H4 (cell line): ENCODE measurements at regions not wholly inside any gene's neighbourhood (a gene's known extent, or its start where the extent isn't known, plus 50 kb on each side); places are given as distances from the start of the nearest gene placed in this dataset.
"Not testable (repeated sequence)": the region's sequence is repeated elsewhere in the genome, so short reads cannot be mapped to it uniquely, and the experiment has no call there.

Experiments
- DNase-seq: peaks from one replicate; pipeline ENCODE4 v3.0.0-alpha.2; 2015; ENCODE audit warnings: low spot score

GRCh38 chrX:122184791-122185190, 999.3 kb upstream of the GRIA3 start:
- no peak for DNase-seq

DNA sequence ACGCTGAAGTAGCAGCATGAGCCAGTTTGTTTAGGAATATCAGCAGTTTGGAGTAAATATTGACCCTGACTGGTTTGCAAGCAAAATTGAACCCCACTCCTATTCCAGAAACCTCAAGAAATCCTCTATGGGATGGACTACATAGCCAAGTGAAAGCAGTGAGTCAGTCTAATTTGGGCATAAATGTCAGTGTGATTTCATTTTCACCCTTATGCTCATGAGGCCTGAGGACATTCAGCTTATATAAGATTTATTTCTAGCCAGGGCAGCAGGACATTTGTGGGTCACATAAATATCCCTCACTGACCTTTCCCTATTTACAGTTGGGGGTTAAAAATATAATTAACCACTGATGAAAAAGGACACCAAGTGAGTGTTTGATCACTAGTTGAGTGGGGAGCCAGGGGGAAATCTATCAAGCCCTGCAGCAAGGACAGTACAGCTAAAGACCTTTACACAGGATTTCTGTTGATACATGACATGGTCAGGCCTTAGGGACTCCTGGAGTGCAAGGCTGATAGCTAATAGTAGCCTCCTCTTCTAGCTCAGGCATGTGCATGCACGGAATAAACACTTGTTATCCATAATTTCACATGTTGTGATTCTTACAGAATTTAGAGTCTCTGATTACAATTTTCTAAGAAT, 996.9 kb upstream of the GRIA3 start:
- no peak for DNase-seq

- DNase-seq, result no peak
Observed at GRCh38 chrX:122188751-122189150, 995.3 kb upstream of the GRIA3 start.

DNA sequence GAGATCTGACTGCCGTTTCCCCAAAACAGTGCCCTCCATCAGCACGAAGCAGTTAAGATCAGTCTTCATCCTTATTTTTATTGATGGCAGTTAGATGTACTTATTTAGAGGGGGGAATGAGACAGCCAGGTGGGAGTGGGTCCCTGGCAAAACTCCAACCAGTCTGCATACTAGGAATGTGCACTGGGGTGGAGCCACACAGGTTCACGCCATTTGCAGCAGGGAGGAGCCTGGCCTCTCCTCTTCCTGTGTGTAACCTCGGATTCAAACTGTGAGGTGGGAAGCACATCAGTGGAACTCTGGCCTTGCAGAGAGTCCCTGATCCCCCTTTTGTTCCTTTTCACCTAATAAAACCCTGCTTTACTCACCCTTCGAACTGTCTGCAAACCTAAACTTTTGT, 987.7 kb upstream of the GRIA3 start:
- DNase-seq, result no peak

DNA sequence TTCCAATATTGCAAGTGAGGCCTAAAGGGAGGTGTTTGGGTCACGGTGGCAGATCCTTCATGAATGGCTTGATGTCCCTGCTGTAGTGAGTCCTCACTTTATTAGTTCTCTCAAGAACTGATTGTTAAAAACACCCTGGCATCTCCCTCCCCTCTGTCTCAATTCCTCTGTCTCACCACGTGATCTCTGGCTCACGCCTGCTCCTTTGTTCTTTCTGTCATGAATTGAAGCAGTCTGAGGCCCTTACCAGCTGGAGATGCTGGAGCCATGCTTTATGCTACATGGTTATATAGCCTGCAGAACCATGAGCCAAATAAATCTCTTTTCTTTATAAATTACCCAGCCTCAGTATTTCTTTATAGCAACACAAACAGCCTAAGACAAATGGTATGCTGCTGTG, 980.7 kb upstream of the GRIA3 start:
- DNase-seq, result no peak

GRCh38 chrX:122218666-122219065, 965.4 kb upstream of the GRIA3 start:
- no peak for DNase-seq

DNA sequence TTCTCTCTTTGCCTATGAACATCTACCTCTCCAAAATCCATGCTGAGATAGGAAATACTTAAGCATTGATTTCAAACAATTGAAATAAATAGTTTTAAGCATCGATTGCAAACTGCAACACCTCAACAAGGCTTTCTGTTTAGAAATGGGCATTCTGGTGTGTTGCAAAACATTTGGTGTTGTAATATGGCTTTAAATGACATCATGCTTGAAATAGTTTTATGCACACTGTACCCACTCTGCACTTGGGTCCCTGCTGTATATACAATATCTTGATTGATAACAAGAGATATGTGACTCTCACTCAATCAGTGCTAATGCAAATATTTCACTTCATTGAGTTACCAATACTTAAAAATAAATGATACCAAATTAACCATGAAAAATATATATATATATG, 964.9 kb upstream of the GRIA3 start:
- no peak for DNase-seq

- no peak for DNase-seq
Observed at GRCh38 chrX:122219735-122220134, 964.3 kb upstream of the GRIA3 start.

GRCh38 chrX:122220644-122221373, 963.3 kb upstream of the GRIA3 start:
- no peak for DNase-seq

DNA sequence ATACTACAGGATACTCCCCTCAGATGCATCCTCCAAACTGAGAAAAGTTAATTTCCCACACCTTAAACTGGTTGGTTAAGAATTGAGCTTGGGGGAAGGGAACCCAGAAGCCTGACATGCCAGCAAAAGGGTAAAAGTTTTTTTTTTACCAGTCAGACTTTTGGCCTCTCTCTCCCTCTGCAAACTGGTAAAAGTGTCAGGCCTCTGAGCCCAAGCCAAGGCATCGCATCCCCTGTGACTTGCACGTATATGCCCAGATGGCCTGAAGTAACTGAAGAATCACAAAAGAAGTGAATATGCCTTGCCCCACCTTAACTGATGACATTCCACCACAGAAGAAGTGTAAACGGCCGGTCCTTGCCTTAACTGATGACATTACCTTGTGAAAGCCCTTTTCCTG, 962.3 kb upstream of the GRIA3 start:
- DNase-seq, result not testable (repeated sequence)

DNA sequence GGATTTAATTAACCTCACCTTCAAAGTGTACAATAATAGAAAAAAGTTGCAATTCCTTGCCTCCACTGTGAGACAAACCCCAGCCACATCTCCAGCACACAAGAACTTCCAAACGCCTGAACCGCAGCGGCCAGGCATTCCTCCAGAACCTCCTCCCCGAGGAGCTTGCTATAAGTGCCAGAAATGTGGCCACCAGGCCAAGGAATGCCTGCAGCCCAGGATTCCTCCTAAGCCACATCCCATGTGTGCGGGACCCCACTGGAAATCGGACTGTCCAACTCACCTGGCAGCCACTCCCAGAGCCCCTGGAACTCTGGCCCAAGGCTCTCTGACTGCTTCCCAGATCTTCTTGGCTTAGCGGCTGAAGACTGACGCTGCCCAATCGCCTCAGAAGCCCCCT, 959.9 kb upstream of the GRIA3 start:
- DNase-seq, result not testable (repeated sequence)

DNA sequence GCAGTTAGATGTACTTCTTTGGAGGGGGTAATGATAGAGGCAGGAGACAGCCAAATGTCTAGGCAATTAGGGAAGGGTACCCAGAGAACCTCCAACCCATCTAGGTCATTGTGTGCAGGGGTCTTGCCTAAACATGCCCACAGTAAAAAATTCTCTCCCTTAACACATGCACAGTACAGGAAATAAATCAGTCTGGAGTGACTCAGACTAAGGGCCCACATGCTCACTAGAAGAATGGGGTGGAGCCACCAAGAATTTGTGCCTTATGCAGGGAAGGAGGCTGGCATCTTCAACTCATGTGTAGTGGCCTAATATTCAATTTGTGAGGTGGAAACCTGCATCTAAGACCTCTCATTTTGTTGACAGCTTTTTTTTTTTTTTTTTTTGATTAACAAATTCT, 945.3 kb upstream of the GRIA3 start:
- DNase-seq, result peak; percentile 3

- no peak for DNase-seq
Observed at GRCh38 chrX:122241959-122242358, 942.1 kb upstream of the GRIA3 start.

GRCh38 chrX:122244080-122244479, 940.0 kb upstream of the GRIA3 start:
- DNase-seq, result no peak

DNA sequence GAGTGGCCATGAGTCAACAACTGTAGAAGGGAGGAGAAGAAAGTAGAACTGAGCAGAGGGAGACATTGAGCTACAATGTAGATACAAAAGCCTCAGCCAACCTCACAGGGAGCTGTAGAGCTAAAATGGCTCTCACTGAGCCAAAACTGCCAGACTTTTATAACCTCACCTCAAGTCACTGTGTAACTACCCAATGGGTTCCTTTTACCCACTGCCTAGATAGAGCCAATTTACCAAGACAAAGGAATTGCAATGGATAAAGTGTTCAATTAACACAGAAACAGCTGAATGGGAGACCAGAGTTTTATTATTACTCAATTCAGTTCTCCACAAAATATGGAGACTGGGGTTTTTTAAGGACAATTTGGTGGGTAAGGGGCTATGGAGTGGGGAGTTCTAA, 938.9 kb upstream of the GRIA3 start:
- no peak for DNase-seq

DNA sequence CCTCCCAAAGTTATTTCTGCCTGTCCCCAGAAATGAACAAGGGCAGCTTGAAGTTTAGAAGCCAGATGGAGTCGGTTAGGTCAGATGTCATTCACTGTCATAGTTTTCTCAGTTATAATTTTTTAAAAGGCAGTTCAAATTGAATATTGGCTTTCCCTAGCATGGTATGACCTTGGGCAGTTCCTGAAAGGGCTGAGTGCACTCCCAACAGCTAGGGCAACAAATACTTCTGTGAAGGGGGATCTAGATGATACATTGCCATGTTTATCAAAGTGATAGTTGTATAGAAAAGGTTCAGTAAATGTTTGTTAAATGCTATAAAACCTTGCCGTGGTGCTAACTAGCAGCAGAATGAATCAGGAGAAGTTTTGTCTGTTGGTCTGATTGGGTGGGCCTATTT, 938.1 kb upstream of the GRIA3 start:
- no peak for DNase-seq

GRCh38 chrX:122246937-122247336, 937.1 kb upstream of the GRIA3 start:
- DNase-seq, result no peak

DNA sequence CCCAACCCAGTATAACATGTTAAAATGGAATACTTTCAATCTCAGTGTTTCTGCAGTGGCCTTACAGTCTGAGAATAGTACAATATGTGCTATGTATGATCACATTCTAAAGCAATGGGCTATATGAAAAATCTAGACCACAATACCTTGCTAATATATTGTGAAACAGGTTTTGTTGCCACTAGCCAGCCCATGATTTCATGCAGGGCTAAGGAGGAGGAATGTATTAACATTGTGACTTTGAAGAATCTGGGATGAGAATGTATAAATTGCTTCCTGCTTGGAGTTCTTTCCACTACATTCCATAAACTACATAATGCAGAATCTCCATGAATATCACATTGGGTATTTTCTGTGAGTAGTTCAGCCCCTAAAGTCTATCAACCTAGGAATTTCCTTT, 935.4 kb upstream of the GRIA3 start:
- no peak for DNase-seq

GRCh38 chrX:122252454-122252853, 931.6 kb upstream of the GRIA3 start:
- DNase-seq, result no peak

GRCh38 chrX:122268353-122268752, 915.7 kb upstream of the GRIA3 start:
- DNase-seq, result no peak

DNA sequence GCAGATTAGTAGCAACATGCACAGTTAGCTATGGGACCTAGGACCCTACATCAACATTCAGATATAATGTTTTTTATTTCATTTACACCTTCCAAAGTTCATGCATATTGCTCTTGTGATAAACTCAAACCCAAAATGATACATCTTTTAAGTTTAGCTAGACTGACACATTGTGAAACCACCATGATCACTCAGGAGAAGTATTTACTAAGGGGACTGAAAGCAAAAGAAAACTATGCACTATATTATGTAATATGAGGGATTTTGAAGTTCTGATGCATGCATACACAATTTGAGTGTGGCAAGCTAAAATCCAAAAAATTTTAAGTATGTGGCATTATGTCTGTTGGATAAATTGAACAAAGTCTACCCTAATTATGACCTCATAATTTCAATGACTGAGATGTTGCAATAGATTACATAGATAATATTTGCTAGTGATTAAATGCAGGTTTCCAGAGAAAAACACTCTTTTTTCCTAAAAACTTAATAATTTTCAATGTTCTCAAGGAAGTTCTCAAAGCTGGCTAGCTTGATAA, 914.8 kb upstream of the GRIA3 start:
- DNase-seq, result no peak

DNA sequence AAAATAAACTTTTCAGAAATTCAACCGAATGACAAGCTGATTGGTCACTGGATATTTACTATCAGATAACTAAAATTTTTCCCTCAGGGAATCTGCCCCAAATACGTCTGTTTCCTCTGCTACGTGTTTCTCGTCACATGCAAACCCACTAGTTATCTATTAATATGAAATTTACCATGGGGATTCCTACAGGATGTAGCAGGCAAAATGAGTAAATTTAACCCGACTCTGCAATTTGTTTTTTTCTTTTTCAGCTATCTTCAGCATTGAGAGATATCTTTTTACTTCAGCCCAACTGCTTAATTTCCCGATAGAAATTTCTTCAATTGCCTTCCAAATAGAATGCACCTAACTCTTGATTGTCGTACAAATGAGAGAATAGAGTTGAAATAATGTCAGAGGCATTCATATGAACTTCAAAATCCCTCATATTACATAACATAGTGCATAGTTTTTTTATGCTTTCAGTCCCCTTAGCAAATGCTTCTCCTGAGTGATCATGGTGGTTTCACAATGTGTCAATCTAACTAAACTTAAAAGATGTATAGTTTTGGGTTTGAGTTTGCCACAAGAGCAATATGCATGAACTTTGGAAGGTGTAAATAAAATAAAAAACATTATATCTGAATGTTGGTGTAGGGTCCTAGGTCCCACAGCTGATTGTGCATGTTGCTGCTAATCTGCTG, 913.1 kb upstream of the GRIA3 start:
- no peak for DNase-seq

DNA sequence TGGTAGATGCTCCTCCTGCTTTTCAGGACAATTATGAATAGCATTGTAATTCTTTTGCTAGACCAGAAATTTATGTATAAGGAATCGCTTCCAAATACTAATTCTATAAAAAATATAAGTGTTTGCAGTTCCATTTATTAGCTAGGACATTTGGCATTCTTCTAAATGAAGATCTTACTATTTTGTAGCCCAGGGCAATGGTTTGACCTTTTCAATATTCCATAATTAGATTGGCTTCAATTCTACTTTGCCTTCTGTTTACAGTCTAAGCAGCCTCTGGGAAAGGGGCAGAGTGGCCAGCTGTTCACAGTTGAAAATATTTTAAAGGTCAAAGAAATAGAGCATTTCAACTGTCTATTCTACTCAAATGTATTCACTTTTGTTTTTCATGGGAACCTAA, 912.1 kb upstream of the GRIA3 start:
- DNase-seq, result no peak
